ENCODE measurements at regions not wholly inside any gene's neighbourhood (a gene's known extent, or its start where the extent isn't known, plus 50 kb on each side); places are given as distances from the start of the nearest gene placed in this dataset.

DNA sequence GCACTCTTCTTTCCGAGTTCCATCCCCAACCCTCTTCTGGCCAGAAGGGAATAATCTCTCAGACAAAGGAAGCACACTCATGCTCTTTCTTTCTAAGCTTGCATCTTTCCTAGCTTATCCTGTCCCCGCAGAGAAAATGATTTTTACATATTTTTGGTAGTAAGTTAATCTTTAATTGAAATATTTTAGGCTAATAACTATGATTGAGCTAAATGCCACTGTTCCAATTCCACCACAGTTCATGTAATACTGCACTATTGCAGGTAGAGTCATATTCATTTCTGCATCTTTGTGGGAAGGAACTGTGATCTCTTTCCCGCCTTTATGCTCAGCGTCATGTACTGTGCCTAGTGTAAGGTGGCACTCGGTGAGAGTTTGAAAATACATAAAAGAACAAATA is 158.9 kb upstream of the FOXG1 start:
- DNase-seq (ENCODE audit: low read depth): no peak
- TF ChIP-seq, protein P1, sequence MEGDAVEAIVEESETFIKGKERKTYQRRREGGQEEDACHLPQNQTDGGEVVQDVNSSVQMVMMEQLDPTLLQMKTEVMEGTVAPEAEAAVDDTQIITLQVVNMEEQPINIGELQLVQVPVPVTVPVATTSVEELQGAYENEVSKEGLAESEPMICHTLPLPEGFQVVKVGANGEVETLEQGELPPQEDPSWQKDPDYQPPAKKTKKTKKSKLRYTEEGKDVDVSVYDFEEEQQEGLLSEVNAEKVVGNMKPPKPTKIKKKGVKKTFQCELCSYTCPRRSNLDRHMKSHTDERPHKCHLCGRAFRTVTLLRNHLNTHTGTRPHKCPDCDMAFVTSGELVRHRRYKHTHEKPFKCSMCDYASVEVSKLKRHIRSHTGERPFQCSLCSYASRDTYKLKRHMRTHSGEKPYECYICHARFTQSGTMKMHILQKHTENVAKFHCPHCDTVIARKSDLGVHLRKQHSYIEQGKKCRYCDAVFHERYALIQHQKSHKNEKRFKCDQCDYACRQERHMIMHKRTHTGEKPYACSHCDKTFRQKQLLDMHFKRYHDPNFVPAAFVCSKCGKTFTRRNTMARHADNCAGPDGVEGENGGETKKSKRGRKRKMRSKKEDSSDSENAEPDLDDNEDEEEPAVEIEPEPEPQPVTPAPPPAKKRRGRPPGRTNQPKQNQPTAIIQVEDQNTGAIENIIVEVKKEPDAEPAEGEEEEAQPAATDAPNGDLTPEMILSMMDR (conservative IDR thresholded peaks at IDR 0.05; ENCODE audit: low read depth, low read length): no peak
- no peak overlapping the region for H3K4me3 ChIP-seq (ENCODE audit: low read length)

DNA sequence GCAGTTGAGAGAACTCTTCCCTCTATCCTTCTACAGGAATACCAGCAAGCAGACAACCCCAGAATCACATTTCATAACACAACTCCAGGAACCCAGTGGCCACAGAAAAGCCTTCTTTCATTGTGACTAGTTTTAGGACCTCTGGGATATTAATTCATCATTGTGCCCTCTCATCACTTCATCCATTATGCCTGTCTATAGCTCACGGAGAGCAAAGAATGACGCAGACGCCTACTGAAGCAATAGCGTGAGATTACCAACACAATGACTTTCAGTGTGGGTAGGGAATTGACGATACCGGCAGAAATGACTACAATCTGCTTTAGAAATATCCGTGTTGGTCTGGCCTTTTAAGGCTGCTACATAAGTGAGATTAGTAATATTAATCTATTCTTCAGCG is 158.1 kb upstream of the FOXG1 start:
- H3K4me3 ChIP-seq (ENCODE audit: low read length): no peak overlapping the region
- TF ChIP-seq, protein P1 (conservative IDR thresholded peaks at IDR 0.05; ENCODE audit: low read depth, low read length): no peak
- DNase-seq (ENCODE audit: low read depth): no peak

DNA sequence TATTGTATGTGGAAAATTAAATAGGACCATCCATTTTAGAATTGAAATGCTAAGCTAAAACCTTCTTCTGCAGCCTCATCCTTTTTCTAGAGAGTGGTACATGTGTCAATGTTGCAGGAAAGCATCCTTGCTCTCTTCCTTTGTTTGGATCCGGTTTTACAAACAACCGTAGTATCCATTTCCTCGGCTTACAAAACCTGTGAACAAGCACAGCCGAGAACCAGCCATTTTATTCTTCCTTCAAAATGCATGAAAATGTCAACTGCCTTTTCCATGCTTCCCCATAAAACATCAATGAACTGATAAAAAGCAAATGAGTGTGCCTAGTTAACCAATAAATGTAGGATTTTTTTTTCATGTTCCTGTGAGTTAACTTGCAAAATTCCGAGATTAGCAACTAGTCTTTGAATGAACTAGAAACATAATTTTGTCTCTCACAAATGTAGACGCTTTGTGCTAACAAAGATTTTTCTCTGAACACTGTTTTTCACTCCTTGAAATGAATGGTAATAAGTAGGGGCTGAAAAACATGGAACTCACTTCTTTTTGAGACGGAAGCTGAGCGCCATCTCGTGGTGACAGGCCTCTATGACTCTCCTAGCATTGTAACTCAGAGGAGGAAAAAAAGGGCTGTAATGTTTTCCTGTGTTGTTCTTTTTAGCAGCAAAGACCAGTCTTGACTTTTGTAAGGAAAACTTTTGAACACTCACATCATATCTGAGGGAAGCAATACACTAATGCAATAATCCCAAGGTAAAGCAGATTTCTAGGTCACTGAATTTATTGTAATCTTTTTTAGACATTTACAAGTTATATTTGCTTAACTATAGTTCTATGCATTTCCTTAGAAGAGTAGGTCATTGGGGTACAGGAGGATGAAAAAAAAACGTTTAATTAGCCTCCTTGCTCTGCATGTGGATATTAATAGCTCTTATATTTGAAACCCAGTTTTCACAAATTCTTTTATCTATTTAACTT is 157.4 kb upstream of the FOXG1 start:
- TF ChIP-seq, protein P1 (conservative IDR thresholded peaks at IDR 0.05; ENCODE audit: low read depth, low read length): peak; percentile 94
- no peak for DNase-seq (ENCODE audit: low read depth)

DNA sequence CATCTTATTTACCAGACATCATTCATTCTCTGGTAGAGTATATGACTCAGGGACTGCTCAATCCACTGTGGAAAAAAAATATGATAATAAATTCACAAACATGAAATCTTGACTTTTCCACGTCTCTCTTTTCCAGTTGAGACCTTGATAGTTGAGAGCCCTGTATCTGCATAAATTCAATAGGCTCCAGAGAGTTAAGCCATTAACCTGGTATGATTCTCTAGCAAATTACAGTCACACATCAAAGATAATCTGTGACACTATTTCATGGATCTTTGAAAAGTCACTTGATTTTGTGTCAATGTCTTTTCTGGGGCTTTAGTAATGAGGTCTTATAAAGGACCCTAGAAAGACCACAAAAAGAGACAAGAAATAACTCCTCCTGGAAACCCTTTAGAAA is 154.2 kb upstream of the FOXG1 start:
- no peak overlapping the region for H3K4me3 ChIP-seq (ENCODE audit: low read length)
- no peak for DNase-seq (ENCODE audit: low read depth)
- TF ChIP-seq, protein P1 (conservative IDR thresholded peaks at IDR 0.05; ENCODE audit: low read depth, low read length): no peak

More for the DNA sequence above, 157.4 kb upstream of the FOXG1 start:
- H3K4me3 ChIP-seq (ENCODE audit: low read length): no peak overlapping the region

DNA sequence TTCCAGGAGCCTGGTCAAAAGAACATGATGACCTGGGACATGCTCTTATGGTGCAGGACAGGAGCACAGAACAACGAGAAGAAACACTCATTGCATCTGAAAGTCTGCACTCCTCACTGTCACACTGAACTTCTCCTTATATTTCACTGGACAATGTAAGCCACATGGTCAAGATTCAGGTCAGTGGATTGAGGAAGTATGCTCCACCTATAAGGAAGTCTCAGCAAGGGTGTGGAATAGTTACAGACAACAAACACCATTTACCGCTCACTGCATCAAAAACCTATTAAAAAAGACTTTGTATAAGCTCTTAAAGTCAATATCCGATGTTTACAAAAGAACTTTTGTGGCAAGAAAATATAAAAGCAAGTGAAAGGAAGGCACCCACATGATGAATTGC is 153.1 kb upstream of the FOXG1 start:
- no peak for DNase-seq (ENCODE audit: low read depth)
- no peak overlapping the region for H3K4me3 ChIP-seq (ENCODE audit: low read length)
- TF ChIP-seq, protein P1 (conservative IDR thresholded peaks at IDR 0.05; ENCODE audit: low read depth, low read length): no peak

DNA sequence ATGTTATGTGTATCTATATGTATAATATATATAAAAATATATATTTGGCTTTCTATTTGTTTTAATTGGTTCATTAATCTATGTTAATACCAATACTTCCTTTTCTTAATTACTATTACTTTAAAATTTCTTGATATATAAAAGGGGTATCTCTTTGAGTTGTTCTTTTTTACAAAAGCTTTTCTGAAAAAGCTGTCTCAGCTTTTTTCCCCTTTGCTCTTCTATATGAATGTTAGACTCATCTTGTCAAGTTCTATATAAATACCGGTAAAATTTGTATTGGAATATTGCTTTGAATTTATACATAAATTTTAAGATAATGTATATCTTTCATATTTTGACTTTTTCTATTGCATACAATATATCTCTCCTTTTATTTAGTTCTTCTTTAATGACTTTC is 139.8 kb upstream of the FOXG1 start:
- TF ChIP-seq, protein P1 (conservative IDR thresholded peaks at IDR 0.05; ENCODE audit: low read depth, low read length): no peak
- no peak overlapping the region for H3K4me3 ChIP-seq (ENCODE audit: low read length)
- DNase-seq (ENCODE audit: low read depth): no peak
